ENCODE measurements at regions not wholly inside any gene's neighbourhood (a gene's known extent, or its start where the extent isn't known, plus 50 kb on each side); places are given as distances from the start of the nearest gene placed in this dataset.

GRCh38 chr7:51613911-51614357 is 297.3 kb upstream of the COBL start:
- TF ChIP-seq AEBP2 (tag by site-specific recombination; IDR thresholded peaks at IDR 0.05; ENCODE audit: borderline replicate concordance) (no peak), ZNF830 (tag by site-specific recombination; IDR thresholded peaks at IDR 0.05; ENCODE audit: low read depth) (no peak), ZNF214 (tag by site-specific recombination; IDR thresholded peaks at IDR 0.05; ENCODE audit: borderline replicate concordance) (no peak), ZFP37 (tag by site-specific recombination; IDR thresholded peaks at IDR 0.05) (no peak), ZNF274 (IDR thresholded peaks at IDR 0.05; ENCODE audit: low read length) (no peak), ZNF274 (tag by site-specific recombination; IDR thresholded peaks at IDR 0.05; ENCODE audit: borderline replicate concordance) (no peak), CTCF (tag by site-specific recombination; IDR thresholded peaks at IDR 0.05) (no peak), ZNF362 (tag by site-specific recombination; IDR thresholded peaks at IDR 0.05) (no peak), KLF16 (tag by site-specific recombination; IDR thresholded peaks at IDR 0.05) (no peak)

All from HEK293 (cell line).